RWPE2 (cell line): ENCODE measurements at regions not wholly inside any gene's neighbourhood (a gene's known extent, or its start where the extent isn't known, plus 50 kb on each side); places are given as distances from the start of the nearest gene placed in this dataset.

ENCODE experiments used
- ATAC-seq: fragments of 200-7000 bp; cut with Tn5 transposase; 3 replicates; pipeline ENCODE4 v1.9.1; 2021; ENCODE audit warnings: low read depth
- DNase-seq: peaks from one replicate; pipeline ENCODE4 v3.0.0-alpha.2; 2020; ENCODE audit warnings: low spot score
- H3K27ac ChIP-seq: fragments of 450-650 bp; 2 replicates; pipeline ENCODE4 v1.5.1; 2017; ENCODE audit warnings: mild to moderate bottlenecking; ENCODE audit not compliant: poor library complexity, severe bottlenecking
- H3K27me3 ChIP-seq: fragments of 250-450 bp; sonication (Bioruptor Pico); 2 replicates; pipeline ENCODE4 v1.5.1; 2021; ENCODE audit warnings: mild to moderate bottlenecking, moderate library complexity; ENCODE audit not compliant: insufficient read depth, poor library complexity, severe bottlenecking
- H3K36me3 ChIP-seq: fragments of 250-450 bp; sonication (Bioruptor Pico); 2 replicates; pipeline ENCODE4 v1.5.1; 2020; ENCODE audit warnings: low read depth, mild to moderate bottlenecking, moderate library complexity
- H3K4me1 ChIP-seq: fragments of 250-450 bp; sonication (Bioruptor Pico); 2 replicates; pipeline ENCODE4 v1.5.1; 2021; ENCODE audit warnings: mild to moderate bottlenecking, moderate library complexity; ENCODE audit not compliant: insufficient read depth, poor library complexity, severe bottlenecking
- H3K4me3 ChIP-seq: fragments of 250-450 bp; sonication (Bioruptor Pico); 2 replicates; pipeline ENCODE4 v1.5.1; 2021; ENCODE audit warnings: mild to moderate bottlenecking, moderate library complexity; ENCODE audit not compliant: severe bottlenecking
- H3K9me3 ChIP-seq: fragments of 250-450 bp; sonication (Bioruptor Pico); 2 replicates; pipeline ENCODE4 v1.5.1; 2021; ENCODE audit warnings: mild to moderate bottlenecking, moderate library complexity; ENCODE audit not compliant: severe bottlenecking
- TF ChIP-seq, protein P1 (sequence below): fragments of 450-650 bp; IDR thresholded peaks from one replicate; pipeline ENCODE4 v1.5.1; 2017; ENCODE audit warnings: mild to moderate bottlenecking, moderate library complexity; ENCODE audit not compliant: poor library complexity, severe bottlenecking

GRCh38 chr4:156176896-156177295 lies 223.2 kb upstream of the CTSO start:
- TF ChIP-seq, protein P1, sequence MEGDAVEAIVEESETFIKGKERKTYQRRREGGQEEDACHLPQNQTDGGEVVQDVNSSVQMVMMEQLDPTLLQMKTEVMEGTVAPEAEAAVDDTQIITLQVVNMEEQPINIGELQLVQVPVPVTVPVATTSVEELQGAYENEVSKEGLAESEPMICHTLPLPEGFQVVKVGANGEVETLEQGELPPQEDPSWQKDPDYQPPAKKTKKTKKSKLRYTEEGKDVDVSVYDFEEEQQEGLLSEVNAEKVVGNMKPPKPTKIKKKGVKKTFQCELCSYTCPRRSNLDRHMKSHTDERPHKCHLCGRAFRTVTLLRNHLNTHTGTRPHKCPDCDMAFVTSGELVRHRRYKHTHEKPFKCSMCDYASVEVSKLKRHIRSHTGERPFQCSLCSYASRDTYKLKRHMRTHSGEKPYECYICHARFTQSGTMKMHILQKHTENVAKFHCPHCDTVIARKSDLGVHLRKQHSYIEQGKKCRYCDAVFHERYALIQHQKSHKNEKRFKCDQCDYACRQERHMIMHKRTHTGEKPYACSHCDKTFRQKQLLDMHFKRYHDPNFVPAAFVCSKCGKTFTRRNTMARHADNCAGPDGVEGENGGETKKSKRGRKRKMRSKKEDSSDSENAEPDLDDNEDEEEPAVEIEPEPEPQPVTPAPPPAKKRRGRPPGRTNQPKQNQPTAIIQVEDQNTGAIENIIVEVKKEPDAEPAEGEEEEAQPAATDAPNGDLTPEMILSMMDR = no peak
- DNase-seq (no peak), ATAC-seq (no peak)
- no peaks in the 10 kb centered on the region for H3K36me3 ChIP-seq
- H3K4me1 ChIP-seq = no peaks in the 10 kb centered on the region
- no peaks in the 10 kb centered on the region for H3K27me3 ChIP-seq
- no peaks in the 10 kb centered on the region for H3K9me3 ChIP-seq
- H3K4me3 ChIP-seq = no peak overlapping the region
- no peak overlapping the region for H3K27ac ChIP-seq

DNA sequence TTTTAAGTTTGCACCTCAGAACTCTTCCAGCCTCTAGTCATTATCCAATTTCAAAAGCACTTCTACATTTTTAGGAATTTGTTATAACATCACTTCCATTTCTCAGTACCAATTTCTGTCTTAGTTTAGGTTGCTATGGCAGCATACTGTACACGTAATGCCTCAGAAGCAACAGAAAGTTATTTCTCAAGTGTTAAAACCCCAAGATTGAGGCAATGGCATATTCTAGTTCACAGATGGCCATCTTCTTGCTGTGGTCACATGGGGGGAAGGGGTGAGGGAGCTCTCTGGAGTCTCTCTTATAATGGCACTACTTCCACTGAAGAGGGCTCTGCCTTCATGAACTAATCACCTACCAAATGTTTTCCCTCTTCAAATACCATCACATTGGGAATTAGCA lies 220.3 kb upstream of the CTSO start:
- Histone ChIP-seq H3K27ac (no peak overlapping the region), H3K27me3 (no peaks in the 10 kb centered on the region), H3K36me3 (no peaks in the 10 kb centered on the region), H3K4me3 (no peak overlapping the region), H3K9me3 (no peaks in the 10 kb centered on the region), H3K4me1 (no peaks in the 10 kb centered on the region)
- DNase-seq = no peak
- TF ChIP-seq, protein P1 = no peak
- ATAC-seq = no peak

- Histone ChIP-seq H3K4me1 (no peaks in the 10 kb centered on the region), H3K4me3 (no peak overlapping the region), H3K9me3 (no peaks in the 10 kb centered on the region), H3K27ac (no peak overlapping the region), H3K36me3 (no peaks in the 10 kb centered on the region), H3K27me3 (no peaks in the 10 kb centered on the region)
- TF ChIP-seq, protein P1 = no peak
- DNase-seq (no peak), ATAC-seq (no peak)
Measured at GRCh38 chr4:156173486-156173885, 219.8 kb upstream of the CTSO start.

DNA sequence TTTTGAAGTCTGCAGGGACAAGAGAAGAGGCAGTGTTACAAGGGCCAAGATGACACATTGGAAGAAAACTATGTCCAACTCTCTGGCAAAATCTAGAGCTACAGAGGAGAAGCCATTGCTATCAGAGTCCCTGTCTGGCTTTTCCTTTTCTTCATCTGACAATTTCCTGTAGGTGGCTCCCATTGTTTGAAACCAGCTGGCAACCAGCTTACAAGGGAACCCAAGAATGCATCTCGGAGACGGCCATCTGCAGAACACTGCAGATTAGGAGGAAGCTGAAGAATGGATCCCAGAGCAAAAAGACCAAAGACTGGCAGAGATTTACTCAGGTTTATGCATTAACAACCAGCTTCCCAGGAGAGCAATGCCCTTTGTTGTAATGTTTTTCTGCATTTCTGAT lies 216.2 kb upstream of the CTSO start:
- ATAC-seq = no peak
- no peaks in the 10 kb centered on the region for H3K4me1 ChIP-seq
- no peak for DNase-seq
- H3K36me3 ChIP-seq = no peaks in the 10 kb centered on the region
- H3K27ac ChIP-seq = no peak overlapping the region
- H3K4me3 ChIP-seq = no peak overlapping the region
- TF ChIP-seq, protein P1 = no peak
- H3K9me3 ChIP-seq = no peaks in the 10 kb centered on the region
- H3K27me3 ChIP-seq = no peaks in the 10 kb centered on the region

DNA sequence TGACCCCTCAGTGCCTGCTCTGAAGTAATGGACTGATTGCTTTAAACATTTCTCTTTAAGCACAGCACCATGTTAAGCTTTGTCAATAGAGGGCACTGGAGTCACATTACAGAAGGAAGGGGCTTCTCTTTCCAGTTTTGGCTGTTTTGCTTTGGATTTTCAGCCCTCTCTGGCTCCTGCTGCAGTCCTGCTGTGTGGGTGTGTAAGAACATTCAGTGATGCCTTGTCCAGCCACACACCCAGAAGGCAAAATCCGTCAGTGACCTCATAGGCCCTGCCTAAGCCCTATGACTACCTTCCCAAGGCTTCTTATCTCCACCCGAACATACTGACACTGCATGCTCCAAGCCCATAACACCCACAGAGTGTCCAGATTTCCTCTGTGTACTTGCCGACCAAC lies 215.3 kb upstream of the CTSO start:
- Histone ChIP-seq H3K9me3 (no peaks in the 10 kb centered on the region), H3K4me3 (no peak overlapping the region), H3K4me1 (no peaks in the 10 kb centered on the region), H3K27me3 (no peaks in the 10 kb centered on the region), H3K27ac (no peak overlapping the region), H3K36me3 (no peaks in the 10 kb centered on the region)
- ATAC-seq (peak; percentile 64), DNase-seq (no peak)
- TF ChIP-seq, protein P1 = peak; percentile 62
